ENCODE measurements at regions not wholly inside any gene's neighbourhood (a gene's known extent, or its start where the extent isn't known, plus 50 kb on each side); places are given as distances from the start of the nearest gene placed in this dataset.
"Not testable (repeated sequence)": the region's sequence is repeated elsewhere in the genome, so short reads cannot be mapped to it uniquely, and the experiment has no call there.

DNA sequence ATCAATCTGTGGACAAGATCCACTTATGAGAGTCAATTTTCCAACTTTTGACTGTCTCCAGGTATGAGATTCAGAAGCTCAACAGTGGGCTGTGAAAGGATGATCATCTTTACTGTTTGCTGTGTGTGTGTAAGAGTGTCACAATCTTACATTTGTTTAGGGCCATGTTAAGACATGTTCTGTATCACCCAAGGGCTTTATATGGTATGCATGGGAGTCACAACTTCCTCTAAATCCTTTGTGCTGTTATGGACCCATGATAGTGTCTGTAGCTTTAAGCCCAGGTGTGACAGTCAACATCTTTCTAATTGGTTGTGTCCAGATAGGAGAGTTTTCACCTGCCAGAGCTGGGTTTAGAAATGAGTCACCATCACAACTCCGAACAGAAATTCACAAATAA, 70.2 kb downstream of the ZNF726 start:
- DNase-seq; H3K27ac ChIP-seq; H3K36me3 ChIP-seq; intact Hi-C loops (cut with DNase I); H3K9me3 ChIP-seq; ATAC-seq; H3K27me3 ChIP-seq (ENCODE audit: low read depth); H3K4me1 ChIP-seq; H3K4me3 ChIP-seq: not testable (repeated sequence)

DNA sequence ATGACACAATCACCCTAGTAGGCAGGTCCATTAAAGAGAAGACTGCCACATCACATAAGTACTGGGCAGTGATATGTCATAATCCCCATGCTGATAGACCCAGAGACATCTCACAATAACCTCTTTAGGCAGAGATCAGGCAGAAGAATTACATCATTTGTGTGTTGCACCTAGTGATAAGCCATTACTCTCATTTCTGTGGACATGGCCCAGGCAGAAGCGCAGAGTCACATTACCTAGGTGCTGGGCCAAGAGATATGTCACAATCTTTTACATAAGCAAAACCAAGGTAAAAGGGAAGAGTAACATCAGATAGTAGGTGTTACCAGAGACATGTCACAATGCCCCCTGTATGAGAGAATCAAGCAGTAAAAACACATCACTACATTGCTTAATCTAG, 71.9 kb downstream of the ZNF726 start:
- no peak for DNase-seq
- no peaks in the 10 kb centered on the region for H3K36me3 ChIP-seq
- ATAC-seq = no peak
- no peaks in the 10 kb centered on the region for H3K4me1 ChIP-seq
- H3K27me3 ChIP-seq (ENCODE audit: low read depth) = no peaks in the 10 kb centered on the region
- no peak overlapping the region for H3K4me3 ChIP-seq
- TF ChIP-seq, protein P1, sequence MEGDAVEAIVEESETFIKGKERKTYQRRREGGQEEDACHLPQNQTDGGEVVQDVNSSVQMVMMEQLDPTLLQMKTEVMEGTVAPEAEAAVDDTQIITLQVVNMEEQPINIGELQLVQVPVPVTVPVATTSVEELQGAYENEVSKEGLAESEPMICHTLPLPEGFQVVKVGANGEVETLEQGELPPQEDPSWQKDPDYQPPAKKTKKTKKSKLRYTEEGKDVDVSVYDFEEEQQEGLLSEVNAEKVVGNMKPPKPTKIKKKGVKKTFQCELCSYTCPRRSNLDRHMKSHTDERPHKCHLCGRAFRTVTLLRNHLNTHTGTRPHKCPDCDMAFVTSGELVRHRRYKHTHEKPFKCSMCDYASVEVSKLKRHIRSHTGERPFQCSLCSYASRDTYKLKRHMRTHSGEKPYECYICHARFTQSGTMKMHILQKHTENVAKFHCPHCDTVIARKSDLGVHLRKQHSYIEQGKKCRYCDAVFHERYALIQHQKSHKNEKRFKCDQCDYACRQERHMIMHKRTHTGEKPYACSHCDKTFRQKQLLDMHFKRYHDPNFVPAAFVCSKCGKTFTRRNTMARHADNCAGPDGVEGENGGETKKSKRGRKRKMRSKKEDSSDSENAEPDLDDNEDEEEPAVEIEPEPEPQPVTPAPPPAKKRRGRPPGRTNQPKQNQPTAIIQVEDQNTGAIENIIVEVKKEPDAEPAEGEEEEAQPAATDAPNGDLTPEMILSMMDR (IDR thresholded peaks at IDR 0.05) = no peak
- H3K27ac ChIP-seq = no peak overlapping the region
- intact Hi-C loops (cut with DNase I) = no loop called here
- H3K9me3 ChIP-seq = no peaks in the 10 kb centered on the region

DNA sequence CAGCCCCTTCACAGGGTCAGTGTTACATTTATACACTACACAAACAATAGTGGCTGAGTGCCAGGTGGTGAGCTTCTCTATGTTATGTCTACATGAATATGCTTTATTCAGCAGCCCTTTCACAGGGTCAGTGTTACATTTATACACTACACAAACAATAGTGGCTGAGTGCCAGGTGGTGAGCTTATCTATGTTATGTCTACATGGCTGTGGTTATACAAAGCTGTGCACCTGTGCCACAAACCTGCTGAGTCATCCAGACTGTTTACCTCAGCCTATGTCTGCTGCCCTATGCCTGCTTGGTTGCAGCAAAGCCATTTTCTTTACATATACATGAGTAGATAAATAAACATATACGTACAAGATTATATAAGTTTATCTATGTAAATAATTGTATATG, 76.5 kb downstream of the ZNF726 start:
- ATAC-seq (peak in 1 of 2 donors; percentile 35), DNase-seq (no peak)
- intact Hi-C loops (cut with DNase I) = no loop called here
- H3K4me1 ChIP-seq = no peaks in the 10 kb centered on the region
- peaks cover 5% of the 10 kb centered on the region for H3K9me3 ChIP-seq
- H3K27me3 ChIP-seq (ENCODE audit: low read depth) = no peaks in the 10 kb centered on the region
- TF ChIP-seq, protein P1 (IDR thresholded peaks at IDR 0.05) = no peak
- no peak overlapping the region for H3K4me3 ChIP-seq
- no peaks in the 10 kb centered on the region for H3K36me3 ChIP-seq
- H3K27ac ChIP-seq = no peak overlapping the region

DNA sequence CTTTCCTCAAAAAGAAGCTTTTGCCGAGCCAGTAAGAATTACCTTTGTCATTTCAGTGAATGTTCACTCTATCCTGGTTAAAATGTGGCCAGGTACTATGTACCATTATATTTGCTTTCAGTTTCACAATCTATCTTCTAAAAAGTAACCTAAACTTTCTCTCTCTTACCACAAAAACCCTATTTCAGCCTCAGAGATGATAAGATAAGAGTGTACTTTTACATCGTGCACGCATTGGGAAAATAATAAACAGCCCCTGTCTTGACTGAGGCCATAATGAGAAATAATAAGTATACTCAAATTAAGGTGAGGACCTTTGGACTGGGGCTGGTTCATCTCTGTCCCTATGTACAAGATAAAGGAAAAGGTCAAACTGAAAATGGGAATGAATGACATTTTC, 77.7 kb downstream of the ZNF726 start:
- Histone ChIP-seq H3K27me3 (ENCODE audit: low read depth) (no peaks in the 10 kb centered on the region), H3K36me3 (no peaks in the 10 kb centered on the region), H3K4me1 (no peaks in the 10 kb centered on the region), H3K4me3 (no peak overlapping the region), H3K9me3 (peaks cover 10% of the 10 kb centered on the region), H3K27ac (no peak overlapping the region)
- TF ChIP-seq, protein P1 (IDR thresholded peaks at IDR 0.05) = no peak
- DNase-seq (no peak), ATAC-seq (no peak)
- intact Hi-C loops (cut with DNase I) = no loop called here

DNA sequence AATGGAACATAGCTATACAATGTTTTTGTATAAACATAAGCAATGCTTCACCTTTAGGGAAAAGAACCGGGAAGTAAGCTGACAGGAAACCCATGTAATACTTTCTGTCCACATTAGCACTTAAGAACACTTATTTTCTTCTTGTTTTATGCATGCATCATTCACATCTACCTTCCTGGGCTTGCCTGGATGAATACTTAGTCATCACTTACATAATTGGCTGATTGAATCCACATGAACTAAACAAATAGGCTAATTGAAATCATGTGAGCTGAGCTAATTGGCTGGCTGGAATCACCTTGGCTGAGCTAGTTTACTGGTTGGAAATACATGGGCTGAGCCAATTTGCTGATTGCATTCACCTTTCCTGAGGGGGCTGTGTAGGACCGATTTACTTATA, 78.8 kb downstream of the ZNF726 start:
- Histone ChIP-seq H3K27me3 (ENCODE audit: low read depth) (no peaks in the 10 kb centered on the region), H3K9me3 (peaks cover 14% of the 10 kb centered on the region), H3K36me3 (no peaks in the 10 kb centered on the region), H3K4me3 (no peak overlapping the region), H3K27ac (no peak overlapping the region), H3K4me1 (no peaks in the 10 kb centered on the region)
- intact Hi-C loops (cut with DNase I) = no loop called here
- ATAC-seq (no peak), DNase-seq (no peak)
- TF ChIP-seq, protein P1 (IDR thresholded peaks at IDR 0.05) = no peak

DNA sequence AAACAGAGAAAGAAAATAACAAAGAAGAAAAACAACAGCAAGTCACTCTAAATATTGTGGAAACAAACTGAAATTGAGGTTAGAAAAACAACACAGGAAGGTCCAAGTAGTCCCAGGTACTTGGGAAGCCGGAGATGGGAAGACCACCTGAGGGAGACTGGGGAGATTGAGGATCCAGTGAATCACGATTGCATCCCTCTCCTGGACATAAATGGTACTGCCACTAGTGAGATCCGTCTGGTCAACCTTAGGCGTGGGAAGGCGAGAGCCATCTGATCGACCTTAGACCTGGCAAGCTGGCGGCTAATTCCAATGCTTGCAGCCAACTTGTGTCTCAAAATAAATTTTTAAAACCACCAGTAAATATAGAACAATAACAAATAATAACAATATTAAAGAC, 81.9 kb downstream of the ZNF726 start:
- H3K36me3 ChIP-seq = no peaks in the 10 kb centered on the region
- intact Hi-C loops (cut with DNase I) = no loop called here
- TF ChIP-seq, protein P1 (IDR thresholded peaks at IDR 0.05) = peak; percentile 37
- DNase-seq = no peak
- H3K4me3 ChIP-seq = no peak overlapping the region
- H3K27ac ChIP-seq = no peak overlapping the region
- peaks cover 14% of the 10 kb centered on the region for H3K9me3 ChIP-seq
- no peak for ATAC-seq
- no peaks in the 10 kb centered on the region for H3K4me1 ChIP-seq
- no peaks in the 10 kb centered on the region for H3K27me3 ChIP-seq (ENCODE audit: low read depth)

Data from lower lobe of right lung (tissue), 2 donors.